DOHH2 (cell line): ENCODE measurements at regions not wholly inside any gene's neighbourhood (a gene's known extent, or its start where the extent isn't known, plus 50 kb on each side); places are given as distances from the start of the nearest gene placed in this dataset.

Experiments used
- H3F3A ChIP-seq: fragments of 200-600 bp; sonication (generic), shearing (Covaris generic); 2 replicates; pipeline ENCODE4 v1.6.0; 2016; ENCODE audit warnings: antibody characterized with exemption, mild to moderate bottlenecking; ENCODE audit not compliant: control insufficient read depth, insufficient read depth
- H3K27ac ChIP-seq: fragments of 200-600 bp; sonication (generic); 2 replicates; pipeline ENCODE4 v1.5.1; 2014; ENCODE audit warnings: low read depth, mild to moderate bottlenecking, low read length, moderate library complexity
- H3K27me3 ChIP-seq: fragments of 200-600 bp; sonication (generic); 2 replicates; pipeline ENCODE4 v1.6.1; 2014; ENCODE audit warnings: mild to moderate bottlenecking, low read length, mixed read lengths; ENCODE audit not compliant: control insufficient read depth
- H3K36me3 ChIP-seq: fragments of 200-600 bp; sonication (generic); 2 replicates; pipeline ENCODE4 v1.6.1; 2014; ENCODE audit warnings: mild to moderate bottlenecking, low read length, moderate library complexity, mixed read lengths; ENCODE audit not compliant: control insufficient read depth
- H3K4me1 ChIP-seq: fragments of 200-600 bp; sonication (generic); 2 replicates; pipeline ENCODE4 v1.6.1; 2014; ENCODE audit warnings: mild to moderate bottlenecking, low read length, mixed read lengths; ENCODE audit not compliant: control insufficient read depth
- H3K4me2 ChIP-seq: fragments of 200-600 bp; sonication (generic); 2 replicates; pipeline ENCODE4 v1.6.0; 2014; ENCODE audit warnings: mild to moderate bottlenecking, low read length, moderate library complexity
- H3K4me3 ChIP-seq: fragments of 200-600 bp; sonication (generic); 2 replicates; pipeline ENCODE4 v1.5.1; 2014; ENCODE audit warnings: mild to moderate bottlenecking, low read length, mixed read lengths
- H3K79me2 ChIP-seq: fragments of 200-600 bp; sonication (generic); 2 replicates; pipeline ENCODE4 v1.6.1; 2014; ENCODE audit warnings: mild to moderate bottlenecking, low read length, mixed read lengths; ENCODE audit not compliant: control insufficient read depth
- H3K9me2 ChIP-seq: fragments of 200-600 bp; sonication (generic); replicated peaks from 2 replicates; pipeline ENCODE4 v1.6.1; 2014; ENCODE audit warnings: mild to moderate bottlenecking, low read length, mixed read lengths; ENCODE audit not compliant: control insufficient read depth
- H3K9me3 ChIP-seq: fragments of 200-600 bp; sonication (generic); 2 replicates; pipeline ENCODE4 v1.6.1; 2014; ENCODE audit warnings: antibody characterized with exemption, low read length, mixed read lengths; ENCODE audit not compliant: control insufficient read depth, insufficient read depth
- H4K20me1 ChIP-seq: fragments of 200-600 bp; sonication (generic); 2 replicates; pipeline ENCODE4 v1.6.0; 2014; ENCODE audit warnings: low read depth, mild to moderate bottlenecking, antibody characterized with exemption, low read length, moderate library complexity; ENCODE audit not compliant: control insufficient read depth, insufficient read depth
- EZH2phosphoT487 ChIP-seq: fragments of 200-600 bp; sonication (generic); IDR thresholded peaks from 2 replicates; pipeline ENCODE4 v1.6.1; 2017; ENCODE audit warnings: borderline replicate concordance, mild to moderate bottlenecking, antibody characterized with exemption, low read length, moderate library complexity, mixed read lengths
- TF ChIP-seq, protein P1 (sequence below): fragments of 200-600 bp; sonication (generic); IDR thresholded peaks from one replicate; pipeline ENCODE4 v1.5.1; 2014; ENCODE audit warnings: antibody characterized with exemption, mild to moderate bottlenecking, low read depth, low read length; ENCODE audit not compliant: poor library complexity, severe bottlenecking

DNA sequence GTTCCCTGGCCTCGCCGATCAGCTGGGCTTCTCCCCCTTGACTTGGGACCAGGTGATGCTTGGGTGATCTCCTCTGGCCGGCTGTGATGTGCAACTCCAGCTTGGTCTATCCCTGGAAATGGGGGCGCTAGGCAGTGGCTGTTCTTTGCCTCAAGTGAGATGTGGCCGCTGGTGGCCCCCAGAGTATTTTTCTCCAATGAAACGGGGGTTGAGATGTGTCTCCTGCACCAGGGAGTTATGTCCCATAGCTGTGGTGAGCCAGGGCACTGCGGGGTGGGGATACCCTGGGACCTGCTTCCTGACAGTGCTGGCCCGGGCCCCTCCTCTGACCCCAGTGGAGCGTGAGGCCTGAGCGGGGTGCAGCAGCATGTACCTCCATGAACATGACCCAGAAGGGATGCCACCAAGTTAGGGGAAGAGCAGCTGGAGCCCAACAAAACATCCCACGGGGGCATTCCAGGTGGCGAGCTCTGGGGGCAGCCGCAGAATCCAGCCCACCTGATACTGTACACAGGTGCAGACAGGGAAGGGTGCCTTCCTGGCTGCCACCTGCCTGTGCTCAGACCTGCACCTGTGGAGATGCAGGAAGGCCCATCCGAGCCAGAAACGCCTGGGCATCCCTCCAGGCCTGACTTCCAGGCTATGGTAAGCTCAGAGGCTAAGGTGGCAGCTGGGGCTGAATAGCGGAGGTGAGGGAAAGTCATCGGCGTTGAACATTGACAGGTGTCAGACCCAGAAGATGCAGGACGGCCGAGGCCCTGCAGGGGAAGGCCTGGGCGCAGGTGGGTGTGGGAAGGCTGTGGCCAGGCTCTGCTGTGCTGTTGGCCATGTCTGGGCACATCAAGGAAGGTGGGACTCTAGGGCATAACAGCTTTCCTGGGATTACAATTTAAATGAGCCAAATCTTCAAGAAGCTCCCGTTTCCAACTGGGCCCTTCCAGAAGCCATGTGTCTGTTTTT, 97.3 kb downstream of the CTTN start:
- Histone ChIP-seq H3K79me2 (no peaks in the 10 kb centered on the region), H3K9me2 (no peaks in the 10 kb centered on the region), H3K4me3 (no peak overlapping the region), H3K36me3 (no peaks in the 10 kb centered on the region), H3K27ac (no peak overlapping the region), H3K27me3 (no peaks in the 10 kb centered on the region), H3F3A (no peaks in the 10 kb centered on the region), H3K4me1 (no peaks in the 10 kb centered on the region), H4K20me1 (no peaks in the 10 kb centered on the region), H3K4me2 (no peak overlapping the region), H3K9me3 (no peaks in the 10 kb centered on the region)
- TF ChIP-seq, protein P1, sequence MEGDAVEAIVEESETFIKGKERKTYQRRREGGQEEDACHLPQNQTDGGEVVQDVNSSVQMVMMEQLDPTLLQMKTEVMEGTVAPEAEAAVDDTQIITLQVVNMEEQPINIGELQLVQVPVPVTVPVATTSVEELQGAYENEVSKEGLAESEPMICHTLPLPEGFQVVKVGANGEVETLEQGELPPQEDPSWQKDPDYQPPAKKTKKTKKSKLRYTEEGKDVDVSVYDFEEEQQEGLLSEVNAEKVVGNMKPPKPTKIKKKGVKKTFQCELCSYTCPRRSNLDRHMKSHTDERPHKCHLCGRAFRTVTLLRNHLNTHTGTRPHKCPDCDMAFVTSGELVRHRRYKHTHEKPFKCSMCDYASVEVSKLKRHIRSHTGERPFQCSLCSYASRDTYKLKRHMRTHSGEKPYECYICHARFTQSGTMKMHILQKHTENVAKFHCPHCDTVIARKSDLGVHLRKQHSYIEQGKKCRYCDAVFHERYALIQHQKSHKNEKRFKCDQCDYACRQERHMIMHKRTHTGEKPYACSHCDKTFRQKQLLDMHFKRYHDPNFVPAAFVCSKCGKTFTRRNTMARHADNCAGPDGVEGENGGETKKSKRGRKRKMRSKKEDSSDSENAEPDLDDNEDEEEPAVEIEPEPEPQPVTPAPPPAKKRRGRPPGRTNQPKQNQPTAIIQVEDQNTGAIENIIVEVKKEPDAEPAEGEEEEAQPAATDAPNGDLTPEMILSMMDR, result no peak
- TF ChIP-seq EZH2phosphoT487, result no peak

DNA sequence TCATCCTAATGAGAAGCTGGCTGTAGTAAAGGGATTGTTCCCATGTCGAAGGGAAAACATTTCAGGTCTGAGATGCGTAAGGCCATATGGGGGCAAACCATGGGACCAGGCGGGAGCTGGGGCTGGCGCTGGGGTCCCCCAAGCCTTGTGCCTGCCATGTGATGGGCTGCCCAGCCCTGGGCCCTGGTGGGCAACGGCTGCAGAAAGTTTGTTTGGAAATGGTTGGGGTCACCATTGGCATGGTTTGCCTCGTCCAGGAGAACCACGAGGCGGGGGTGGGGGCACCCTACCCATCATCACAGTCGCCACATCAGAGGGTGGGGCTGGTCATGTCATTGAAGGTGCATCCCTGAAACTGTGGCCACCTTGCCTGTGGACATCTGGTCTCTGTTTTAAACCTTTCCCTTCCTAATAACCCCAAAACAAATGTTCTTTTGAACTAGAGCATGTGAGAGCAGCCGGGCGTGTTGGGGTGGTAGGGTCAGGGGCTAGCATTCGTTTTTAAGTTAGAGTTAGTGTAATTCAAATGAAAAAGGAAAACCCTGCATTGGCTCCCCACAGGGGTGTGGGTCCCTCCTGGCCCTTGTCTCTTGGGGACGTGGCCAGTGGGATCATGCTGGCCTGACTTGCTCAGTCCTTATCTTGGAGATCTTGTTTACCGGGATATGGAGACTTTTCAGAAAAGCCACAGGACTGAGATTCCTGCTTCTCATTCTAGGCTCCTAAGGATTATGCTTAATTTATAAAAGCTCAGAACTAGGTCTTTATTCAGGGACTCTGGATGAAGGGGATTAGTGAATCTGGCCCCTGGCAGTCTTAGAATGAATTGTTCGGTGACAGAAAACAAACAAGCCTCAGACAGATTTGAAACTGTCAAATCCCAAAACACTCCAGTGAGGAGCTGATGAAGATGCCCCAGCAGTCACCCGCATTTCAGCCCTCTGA, 98.5 kb downstream of the CTTN start:
- no peaks in the 10 kb centered on the region for H4K20me1 ChIP-seq
- no peaks in the 10 kb centered on the region for H3K79me2 ChIP-seq
- no peak for TF ChIP-seq EZH2phosphoT487
- TF ChIP-seq, protein P1, result no peak
- H3K4me3 ChIP-seq, result no peak overlapping the region
- H3K4me2 ChIP-seq, result no peak overlapping the region
- no peaks in the 10 kb centered on the region for H3F3A ChIP-seq
- H3K9me3 ChIP-seq, result no peaks in the 10 kb centered on the region
- H3K9me2 ChIP-seq, result no peaks in the 10 kb centered on the region
- no peaks in the 10 kb centered on the region for H3K27me3 ChIP-seq
- H3K27ac ChIP-seq, result no peak overlapping the region
- no peaks in the 10 kb centered on the region for H3K4me1 ChIP-seq
- H3K36me3 ChIP-seq, result no peaks in the 10 kb centered on the region

GRCh38 chr11:70497536-70498075, 99.3 kb downstream of the CTTN start:
- Histone ChIP-seq H3K4me2 (no peak overlapping the region), H3K4me3 (no peak overlapping the region), H3K79me2 (no peaks in the 10 kb centered on the region), H3F3A (no peaks in the 10 kb centered on the region), H3K27me3 (no peaks in the 10 kb centered on the region), H3K4me1 (no peaks in the 10 kb centered on the region), H3K9me2 (no peaks in the 10 kb centered on the region), H3K27ac (no peak overlapping the region), H3K9me3 (no peaks in the 10 kb centered on the region), H3K36me3 (no peaks in the 10 kb centered on the region), H4K20me1 (no peaks in the 10 kb centered on the region)
- TF ChIP-seq, protein P1, result no peak
- no peak for TF ChIP-seq EZH2phosphoT487
